ENCODE measurements at regions not wholly inside any gene's neighbourhood (a gene's known extent, or its start where the extent isn't known, plus 50 kb on each side); places are given as distances from the start of the nearest gene placed in this dataset.
"Not testable (repeated sequence)": the region's sequence is repeated elsewhere in the genome, so short reads cannot be mapped to it uniquely, and the experiment has no call there.

GRCh38 chr16:5216441-5217080 lies 119.0 kb upstream of the EEF2KMT start:
- Histone ChIP-seq H3K36me3 (ENCODE audit: control insufficient read depth in 2 of 2, extremely low read depth in 1 of 2, insufficient read depth in 2 of 2, low read length in 2 of 2) (no peaks in the 10 kb centered on the region), H3K27ac (ENCODE audit: control insufficient read depth, insufficient read depth, low read length) (no peak overlapping the region), H3K4me1 (ENCODE audit: control insufficient read depth, extremely low read depth, insufficient read depth, low read length) (no peaks in the 10 kb centered on the region), H3K27me3 (ENCODE audit: control insufficient read depth, extremely low read depth, insufficient read depth, low read length) (no peaks in the 10 kb centered on the region), H2AFZ (ENCODE audit: control insufficient read depth, low read length) (no peak overlapping the region), H3K9ac (ENCODE audit: control insufficient read depth, extremely low read depth, insufficient read depth, low read length) (no peak overlapping the region), H3K79me2 (ENCODE audit: control insufficient read depth, insufficient read depth, low read length) (no peaks in the 10 kb centered on the region), H4K20me1 (ENCODE audit: control insufficient read depth, extremely low read depth, insufficient read depth, low read length) (no peaks in the 10 kb centered on the region), H3K4me2 (ENCODE audit: control insufficient read depth, extremely low read depth, insufficient read depth, low read depth, low read length) (no peak overlapping the region), H3K9me3 (ENCODE audit: control insufficient read depth, low read depth, low read length) (peaks cover 2% of the 10 kb centered on the region), H3K4me3 (ENCODE audit: control insufficient read depth in 2 of 3, extremely low read depth in 1 of 3, insufficient read depth in 2 of 3, low read depth in 1 of 3, low read length in 3 of 3) (no peak overlapping the region), H3K9me1 (ENCODE audit: control insufficient read depth, extremely low read depth, insufficient read depth, low read length) (no peaks in the 10 kb centered on the region)
- no peak for TF ChIP-seq EZH2 (IDR thresholded peaks at IDR 0.05; ENCODE audit: low read length)
- dilution Hi-C loops (cut with MboI; ENCODE audit: extremely low pct_ligation_motif_present, low sequenced_read_pairs) = no loop called here
- FAIRE-seq (no peak), DNase-seq (ENCODE audit: low read depth, low spot score) (no peak)

- dilution Hi-C loops (cut with MboI; ENCODE audit: extremely low pct_ligation_motif_present, low sequenced_read_pairs) = no loop called here
- TF ChIP-seq CTCF (optimal IDR thresholded peaks at IDR 0.05 in 1 of 3, IDR thresholded peaks at IDR 0.05 in 1 of 3, conservative IDR thresholded peaks at IDR 0.05 in 1 of 3; ENCODE audit: extremely low read depth in 1 of 3, insufficient read depth in 2 of 3, low read length in 3 of 3) = no peak
- TF ChIP-seq EZH2 (IDR thresholded peaks at IDR 0.05; ENCODE audit: low read length) = no peak
- Histone ChIP-seq H3K9ac (ENCODE audit: control insufficient read depth, extremely low read depth, insufficient read depth, low read length) (no peak overlapping the region), H3K4me2 (ENCODE audit: control insufficient read depth, extremely low read depth, insufficient read depth, low read depth, low read length) (no peak overlapping the region), H3K79me2 (ENCODE audit: control insufficient read depth, insufficient read depth, low read length) (no peaks in the 10 kb centered on the region), H3K4me1 (ENCODE audit: control insufficient read depth, extremely low read depth, insufficient read depth, low read length) (no peaks in the 10 kb centered on the region), H3K4me3 (ENCODE audit: control insufficient read depth in 2 of 3, extremely low read depth in 1 of 3, insufficient read depth in 2 of 3, low read depth in 1 of 3, low read length in 3 of 3) (no peak overlapping the region), H2AFZ (ENCODE audit: control insufficient read depth, low read length) (no peak overlapping the region), H4K20me1 (ENCODE audit: control insufficient read depth, extremely low read depth, insufficient read depth, low read length) (no peaks in the 10 kb centered on the region), H3K27ac (ENCODE audit: control insufficient read depth, insufficient read depth, low read length) (no peak overlapping the region), H3K27me3 (ENCODE audit: control insufficient read depth, extremely low read depth, insufficient read depth, low read length) (no peaks in the 10 kb centered on the region), H3K9me1 (ENCODE audit: control insufficient read depth, extremely low read depth, insufficient read depth, low read length) (no peaks in the 10 kb centered on the region), H3K36me3 (ENCODE audit: control insufficient read depth in 2 of 2, extremely low read depth in 1 of 2, insufficient read depth in 2 of 2, low read length in 2 of 2) (no peaks in the 10 kb centered on the region), H3K9me3 (ENCODE audit: control insufficient read depth, low read depth, low read length) (peaks cover 2% of the 10 kb centered on the region)
- FAIRE-seq = no peak
- no peak for DNase-seq (ENCODE audit: low read depth, low spot score)
These were observed 118.3 kb upstream of the EEF2KMT start for GRCh38 chr16:5215901-5216300.

GRCh38 chr16:5214466-5214865 lies 116.9 kb upstream of the EEF2KMT start:
- Histone ChIP-seq H4K20me1 (ENCODE audit: control insufficient read depth, extremely low read depth, insufficient read depth, low read length) (no peaks in the 10 kb centered on the region), H3K36me3 (ENCODE audit: control insufficient read depth in 2 of 2, extremely low read depth in 1 of 2, insufficient read depth in 2 of 2, low read length in 2 of 2) (no peaks in the 10 kb centered on the region), H3K9ac (ENCODE audit: control insufficient read depth, extremely low read depth, insufficient read depth, low read length) (no peak overlapping the region), H3K27me3 (ENCODE audit: control insufficient read depth, extremely low read depth, insufficient read depth, low read length) (no peaks in the 10 kb centered on the region), H3K4me1 (ENCODE audit: control insufficient read depth, extremely low read depth, insufficient read depth, low read length) (no peaks in the 10 kb centered on the region), H3K4me2 (ENCODE audit: control insufficient read depth, extremely low read depth, insufficient read depth, low read depth, low read length) (no peak overlapping the region), H3K4me3 (ENCODE audit: control insufficient read depth in 2 of 3, extremely low read depth in 1 of 3, insufficient read depth in 2 of 3, low read depth in 1 of 3, low read length in 3 of 3) (no peak overlapping the region), H3K79me2 (ENCODE audit: control insufficient read depth, insufficient read depth, low read length) (no peaks in the 10 kb centered on the region), H2AFZ (ENCODE audit: control insufficient read depth, low read length) (no peak overlapping the region), H3K9me1 (ENCODE audit: control insufficient read depth, extremely low read depth, insufficient read depth, low read length) (no peaks in the 10 kb centered on the region), H3K27ac (ENCODE audit: control insufficient read depth, insufficient read depth, low read length) (no peak overlapping the region), H3K9me3 (ENCODE audit: control insufficient read depth, low read depth, low read length) (peaks cover 2% of the 10 kb centered on the region)
- TF ChIP-seq EZH2 (IDR thresholded peaks at IDR 0.05; ENCODE audit: low read length) (no peak), CTCF (optimal IDR thresholded peaks at IDR 0.05 in 1 of 3, IDR thresholded peaks at IDR 0.05 in 1 of 3, conservative IDR thresholded peaks at IDR 0.05 in 1 of 3; ENCODE audit: extremely low read depth in 1 of 3, insufficient read depth in 2 of 3, low read length in 3 of 3) (no peak)
- DNase-seq (ENCODE audit: low read depth, low spot score) (no peak), FAIRE-seq (no peak)
- dilution Hi-C loops (cut with MboI; ENCODE audit: extremely low pct_ligation_motif_present, low sequenced_read_pairs) = no loop called here

- H4K20me1 ChIP-seq (ENCODE audit: control insufficient read depth, extremely low read depth, insufficient read depth, low read length); H3K4me1 ChIP-seq (ENCODE audit: control insufficient read depth, extremely low read depth, insufficient read depth, low read length); H3K79me2 ChIP-seq (ENCODE audit: control insufficient read depth, insufficient read depth, low read length); H3K27me3 ChIP-seq (ENCODE audit: control insufficient read depth, extremely low read depth, insufficient read depth, low read length); H3K4me3 ChIP-seq (ENCODE audit: control insufficient read depth in 2 of 3, extremely low read depth in 1 of 3, insufficient read depth in 2 of 3, low read depth in 1 of 3, low read length in 3 of 3); H3K36me3 ChIP-seq (ENCODE audit: control insufficient read depth in 2 of 2, extremely low read depth in 1 of 2, insufficient read depth in 2 of 2, low read length in 2 of 2); H3K9ac ChIP-seq (ENCODE audit: control insufficient read depth, extremely low read depth, insufficient read depth, low read length); H3K9me3 ChIP-seq (ENCODE audit: control insufficient read depth, low read depth, low read length); H3K27ac ChIP-seq (ENCODE audit: control insufficient read depth, insufficient read depth, low read length); dilution Hi-C loops (cut with MboI; ENCODE audit: extremely low pct_ligation_motif_present, low sequenced_read_pairs); H2AFZ ChIP-seq (ENCODE audit: control insufficient read depth, low read length); DNase-seq (ENCODE audit: low read depth, low spot score); H3K9me1 ChIP-seq (ENCODE audit: control insufficient read depth, extremely low read depth, insufficient read depth, low read length); H3K4me2 ChIP-seq (ENCODE audit: control insufficient read depth, extremely low read depth, insufficient read depth, low read depth, low read length); FAIRE-seq: not testable (repeated sequence)
These were observed 114.9 kb upstream of the EEF2KMT start for GRCh38 chr16:5212501-5212900.

Measured in keratinocyte (primary cell).